ENCODE measurements at regions not wholly inside any gene's neighbourhood (a gene's known extent, or its start where the extent isn't known, plus 50 kb on each side); places are given as distances from the start of the nearest gene placed in this dataset.

DNA sequence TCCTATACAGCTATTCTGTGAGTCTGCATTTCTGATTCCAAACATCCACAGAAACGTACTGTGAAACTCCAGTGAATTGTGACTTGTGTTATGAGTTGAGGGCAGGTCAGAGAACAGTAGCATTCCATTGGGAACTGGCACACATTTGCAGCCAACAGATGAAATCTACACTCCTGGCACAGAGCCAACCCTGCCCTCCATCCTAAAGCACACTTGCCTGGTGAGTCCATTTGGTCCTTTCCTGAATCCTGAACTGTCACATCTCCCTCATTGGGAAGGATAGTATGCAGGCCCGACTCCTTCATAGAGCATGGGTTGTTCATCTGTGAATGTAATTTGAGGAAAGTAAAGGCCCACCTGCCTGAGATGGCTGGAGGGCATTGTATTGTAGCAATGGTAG lies 314.3 kb upstream of the RASGRP1 start:
- TF ChIP-seq CTCF (IDR thresholded peaks at IDR 0.05; ENCODE audit: insufficient read depth, low read depth, low read length) (no peak), EZH2 (IDR thresholded peaks at IDR 0.05; ENCODE audit: insufficient read depth, low read length) (no peak)
